Mucosa of descending colon (tissue), 3 donors: ENCODE measurements at regions not wholly inside any gene's neighbourhood (a gene's known extent, or its start where the extent isn't known, plus 50 kb on each side); places are given as distances from the start of the nearest gene placed in this dataset.

Experiments
- ATAC-seq: fragments of 200-7000 bp; cut with Tn5 transposase; one replicate; pipeline ENCODE4 v1.9.1; 2020; ENCODE audit warnings: mild to moderate bottlenecking, moderate library complexity
- DNase-seq, 3 donors: peaks; one replicate each; pipeline ENCODE4 v3.0.0-alpha.2; 2020
- H3K36me3 ChIP-seq: fragments of 200-600 bp; one replicate; pipeline ENCODE4 v1.8.0; 2021; ENCODE audit warnings: low read depth, mild to moderate bottlenecking
- H3K4me1 ChIP-seq: fragments of 200-600 bp; one replicate; pipeline ENCODE4 v1.8.0; 2021; ENCODE audit warnings: low read depth, mild to moderate bottlenecking
- H3K4me3 ChIP-seq: fragments of 200-600 bp; one replicate; pipeline ENCODE4 v1.8.0; 2021; ENCODE audit warnings: mild to moderate bottlenecking
- H3K9me3 ChIP-seq: fragments of 200-600 bp; one replicate; pipeline ENCODE4 v1.8.0; 2021; ENCODE audit warnings: mild to moderate bottlenecking
- intact Hi-C, 2 donors: fragments of 100-400 bp; cut with DNase I in 1 of 2; cut with micrococcal nuclease in 1 of 2; formaldehyde crosslinking; loops; one replicate each; pipeline versions ENCODE4 v1.11.0 to v1.11.1; 2022; cut with DNase I, micrococcal nuclease
- TF ChIP-seq, protein P1 (sequence below): fragments of 200-600 bp; IDR thresholded peaks from one replicate; pipeline ENCODE4 v1.8.0; 2022; ENCODE audit warnings: antibody characterized with exemption, mild to moderate bottlenecking
- donor health status: DM: no; HTN: no; CAD: no; lungs with moderate emphysema.
- donor health status: DM: no; HTN: no; CAD: no.
- donor health status: DM: no; HTN: yes; CAD: no.

DNA sequence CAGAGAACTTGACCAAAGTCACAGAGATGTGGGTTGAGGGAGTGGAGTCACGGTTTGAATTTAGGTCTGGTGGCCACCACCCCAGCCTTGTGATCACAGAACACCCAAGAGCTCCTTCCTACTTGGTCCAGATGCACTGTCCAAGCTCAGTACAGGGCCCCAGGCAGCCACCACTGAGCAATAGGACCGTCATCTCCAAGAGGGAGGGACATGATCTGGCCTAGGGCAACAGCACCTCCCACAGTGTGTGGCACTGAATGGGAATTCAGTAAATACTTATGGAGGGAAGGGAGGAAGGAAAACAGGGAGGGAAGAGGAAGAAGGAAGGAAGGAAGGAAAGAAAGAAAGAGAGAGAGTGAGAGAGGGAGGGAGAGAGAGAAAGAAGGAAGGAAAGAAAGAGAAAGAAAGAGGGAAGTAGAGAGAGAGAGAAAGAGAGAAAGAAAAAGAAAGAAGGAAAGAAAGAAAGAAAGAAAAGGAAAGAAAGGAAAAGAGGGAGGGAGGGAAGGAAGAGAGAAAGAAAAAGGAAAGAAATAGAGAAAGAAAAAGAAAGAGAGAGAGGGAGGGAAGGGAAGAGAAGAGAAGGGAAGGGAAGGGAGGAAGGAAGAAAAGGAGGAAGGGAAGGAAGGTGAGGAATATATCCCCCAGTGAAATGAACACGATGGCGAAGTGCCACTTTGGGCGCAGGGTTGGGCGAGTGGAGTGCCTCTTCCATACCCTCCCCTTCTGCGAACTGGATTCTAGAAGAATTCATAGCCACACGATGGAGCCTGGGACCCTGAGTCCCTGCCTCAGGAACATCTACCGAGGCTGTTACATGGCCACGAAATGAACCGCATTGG is 243.7 kb downstream of the TFAP2C start:
- no peak for DNase-seq
- TF ChIP-seq, protein P1, sequence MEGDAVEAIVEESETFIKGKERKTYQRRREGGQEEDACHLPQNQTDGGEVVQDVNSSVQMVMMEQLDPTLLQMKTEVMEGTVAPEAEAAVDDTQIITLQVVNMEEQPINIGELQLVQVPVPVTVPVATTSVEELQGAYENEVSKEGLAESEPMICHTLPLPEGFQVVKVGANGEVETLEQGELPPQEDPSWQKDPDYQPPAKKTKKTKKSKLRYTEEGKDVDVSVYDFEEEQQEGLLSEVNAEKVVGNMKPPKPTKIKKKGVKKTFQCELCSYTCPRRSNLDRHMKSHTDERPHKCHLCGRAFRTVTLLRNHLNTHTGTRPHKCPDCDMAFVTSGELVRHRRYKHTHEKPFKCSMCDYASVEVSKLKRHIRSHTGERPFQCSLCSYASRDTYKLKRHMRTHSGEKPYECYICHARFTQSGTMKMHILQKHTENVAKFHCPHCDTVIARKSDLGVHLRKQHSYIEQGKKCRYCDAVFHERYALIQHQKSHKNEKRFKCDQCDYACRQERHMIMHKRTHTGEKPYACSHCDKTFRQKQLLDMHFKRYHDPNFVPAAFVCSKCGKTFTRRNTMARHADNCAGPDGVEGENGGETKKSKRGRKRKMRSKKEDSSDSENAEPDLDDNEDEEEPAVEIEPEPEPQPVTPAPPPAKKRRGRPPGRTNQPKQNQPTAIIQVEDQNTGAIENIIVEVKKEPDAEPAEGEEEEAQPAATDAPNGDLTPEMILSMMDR: no peak
- no peaks in the 10 kb centered on the region for H3K4me1 ChIP-seq
- no peak overlapping the region for H3K4me3 ChIP-seq
- intact Hi-C loops: no loop called here
- ATAC-seq: no peak
- no peaks in the 10 kb centered on the region for H3K9me3 ChIP-seq
- no peaks in the 10 kb centered on the region for H3K36me3 ChIP-seq

DNA sequence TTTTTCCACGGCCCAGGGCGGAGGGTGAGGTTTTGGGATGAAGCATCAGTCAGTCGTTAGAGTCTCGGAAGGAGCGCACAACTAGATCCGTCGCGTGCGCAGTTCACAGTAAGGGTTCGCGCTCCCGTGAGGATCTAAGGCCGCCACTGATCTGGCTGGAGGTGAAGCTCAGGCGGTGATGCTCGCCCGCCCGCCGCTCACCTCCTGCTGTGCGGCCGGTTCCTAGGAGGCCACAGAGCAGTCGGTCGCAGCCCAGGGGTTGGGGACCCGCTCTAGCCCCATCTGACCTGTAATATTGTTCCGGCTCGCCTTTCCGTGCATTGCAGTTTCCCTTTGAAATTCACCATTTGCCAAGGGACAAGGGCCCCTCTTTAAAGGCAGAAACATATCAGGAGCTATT is 244.7 kb downstream of the TFAP2C start:
- H3K4me1 ChIP-seq: no peaks in the 10 kb centered on the region
- intact Hi-C loops: no loop called here
- no peak for ATAC-seq
- H3K9me3 ChIP-seq: no peaks in the 10 kb centered on the region
- no peaks in the 10 kb centered on the region for H3K36me3 ChIP-seq
- no peak overlapping the region for H3K4me3 ChIP-seq
- DNase-seq: no peak
- TF ChIP-seq, protein P1: no peak

DNA sequence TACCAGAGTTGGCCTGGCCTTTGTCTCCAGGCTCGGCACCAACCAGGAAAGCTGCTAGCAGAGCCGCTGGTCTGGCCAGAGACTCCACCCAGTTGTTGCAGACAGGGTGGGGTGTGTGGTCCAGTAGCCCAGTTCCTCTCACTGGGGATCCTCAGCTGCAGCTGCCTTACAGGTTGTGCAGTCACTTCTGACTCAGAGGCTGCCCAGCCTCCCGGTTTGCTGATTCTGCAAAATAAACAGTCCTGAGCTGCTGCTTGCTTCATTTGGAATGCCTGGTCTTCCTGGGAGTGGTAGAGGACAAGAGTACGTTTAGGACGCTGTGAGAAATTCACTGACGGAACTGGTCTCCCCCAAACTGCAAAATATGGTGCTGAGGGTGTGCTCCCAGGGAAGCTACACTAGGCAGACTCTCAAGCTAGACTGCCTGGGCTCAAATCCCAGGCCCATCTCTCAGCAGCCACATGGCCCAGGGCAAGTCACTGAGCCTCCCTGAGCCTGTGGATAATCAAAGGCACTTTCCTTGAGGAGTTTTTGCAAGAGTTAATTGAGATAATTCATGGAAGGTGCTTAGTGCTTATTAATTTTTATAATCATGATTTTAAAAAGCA is 246.1 kb downstream of the TFAP2C start:
- no peaks in the 10 kb centered on the region for H3K36me3 ChIP-seq
- TF ChIP-seq, protein P1: no peak
- peak; percentile 14 for ATAC-seq
- no peak for DNase-seq
- H3K9me3 ChIP-seq: no peaks in the 10 kb centered on the region
- no peaks in the 10 kb centered on the region for H3K4me1 ChIP-seq
- intact Hi-C loops: no loop called here
- no peak overlapping the region for H3K4me3 ChIP-seq

DNA sequence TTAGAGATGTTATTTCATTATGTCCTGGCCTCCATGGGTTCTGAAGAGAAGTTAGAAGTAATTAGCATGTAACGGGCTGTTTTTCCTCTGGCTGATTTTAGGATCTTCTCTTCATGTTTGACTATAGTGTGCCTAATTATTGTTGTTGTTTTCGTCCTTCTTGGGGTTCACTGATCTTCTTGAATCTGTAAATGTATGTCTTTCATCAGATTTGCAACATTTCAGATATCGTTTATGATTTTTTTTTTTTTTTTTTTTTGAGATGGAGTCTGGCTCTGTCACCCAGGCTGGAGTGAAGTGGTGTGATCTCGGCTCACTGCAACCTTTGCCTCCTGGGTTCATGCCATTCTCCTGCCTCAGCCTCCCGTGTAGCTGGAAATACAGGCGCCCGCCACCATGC is 246.7 kb downstream of the TFAP2C start:
- Histone ChIP-seq H3K4me1 (no peaks in the 10 kb centered on the region), H3K9me3 (no peaks in the 10 kb centered on the region), H3K36me3 (no peaks in the 10 kb centered on the region), H3K4me3 (no peak overlapping the region)
- intact Hi-C loops: no loop called here
- TF ChIP-seq, protein P1: no peak
- DNase-seq (no peak), ATAC-seq (no peak)

DNA sequence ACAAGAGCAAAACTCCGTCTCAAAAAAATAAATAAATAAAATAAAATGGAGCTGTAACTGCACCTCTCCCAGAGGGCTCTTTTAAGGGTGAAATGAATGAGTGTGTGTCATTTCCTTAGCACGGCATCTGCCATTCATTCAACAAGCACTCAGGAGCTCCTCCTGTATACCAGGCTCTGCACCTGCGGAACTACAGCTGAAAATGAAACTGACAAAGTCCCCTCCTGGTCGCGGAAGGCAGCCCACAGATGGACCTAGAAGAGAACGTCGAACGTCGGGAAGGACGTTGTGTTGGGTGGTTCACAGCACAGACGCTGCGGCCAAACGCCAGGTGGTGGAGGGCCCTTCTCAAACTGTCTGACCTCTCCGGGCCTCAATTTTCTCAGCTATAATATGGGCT is 256.4 kb downstream of the TFAP2C start:
- intact Hi-C loops: no loop called here
- DNase-seq (no peak), ATAC-seq (no peak)
- H3K9me3 ChIP-seq: no peaks in the 10 kb centered on the region
- H3K4me3 ChIP-seq: no peak overlapping the region
- TF ChIP-seq, protein P1: no peak
- H3K4me1 ChIP-seq: no peaks in the 10 kb centered on the region
- H3K36me3 ChIP-seq: no peaks in the 10 kb centered on the region
